Smooth muscle cell (in vitro differentiated cells): ENCODE measurements at regions not wholly inside any gene's neighbourhood (a gene's known extent, or its start where the extent isn't known, plus 50 kb on each side); places are given as distances from the start of the nearest gene placed in this dataset.

Source experiments
- DNase-seq: peaks from one replicate; lab custom pipeline; 2025; ENCODE audit not compliant: unreplicated experiment; lab: John Stamatoyannopoulos, UW
- H2AFZ ChIP-seq: fragments of 200-600 bp; sonication (generic); 2 replicates; pipeline ENCODE4 v1.6.0; 2016; ENCODE audit warnings: antibody characterized with exemption, low read depth, mild to moderate bottlenecking
- H3F3A ChIP-seq: fragments of 200-600 bp; sonication (generic); 2 replicates; pipeline ENCODE4 v1.6.0; 2017; ENCODE audit warnings: antibody characterized with exemption, low read depth
- H3K27ac ChIP-seq: fragments of 200-600 bp; sonication (generic); 2 replicates; pipeline ENCODE4 v1.5.1; 2016; ENCODE audit warnings: low read depth, mild to moderate bottlenecking
- H3K27me3 ChIP-seq: fragments of 200-600 bp; sonication (generic); 2 replicates; pipeline ENCODE4 v1.6.1; 2016; ENCODE audit warnings: low read depth, mild to moderate bottlenecking
- H3K36me3 ChIP-seq: fragments of 200-600 bp; sonication (generic); 2 replicates; pipeline ENCODE4 v1.5.1; 2016; ENCODE audit warnings: low read depth
- H3K4me1 ChIP-seq: fragments of 200-600 bp; sonication (generic); 2 replicates; pipeline ENCODE4 v1.5.1; 2016; ENCODE audit warnings: low read depth
- H3K4me2 ChIP-seq: fragments of 200-600 bp; sonication (generic); 2 replicates; pipeline ENCODE4 v1.6.0; 2016; ENCODE audit warnings: mild to moderate bottlenecking
- H3K4me3 ChIP-seq: fragments of 200-600 bp; sonication (generic); 2 replicates; pipeline ENCODE4 v1.5.1; 2016; ENCODE audit warnings: mild to moderate bottlenecking
- H3K79me2 ChIP-seq: fragments of 200-600 bp; sonication (generic); 2 replicates; pipeline ENCODE4 v1.6.0; 2016; ENCODE audit warnings: low read depth, mild to moderate bottlenecking
- H3K9ac ChIP-seq: fragments of 200-600 bp; sonication (generic); 2 replicates; pipeline ENCODE4 v1.6.0; 2016; ENCODE audit warnings: low read depth
- H3K9me3 ChIP-seq: fragments of 200-600 bp; sonication (generic); replicated peaks from 2 replicates; pipeline ENCODE4 v1.5.1; 2016; ENCODE audit warnings: low read depth
- H4K20me1 ChIP-seq: fragments of 200-600 bp; sonication (generic); 2 replicates; pipeline ENCODE4 v1.6.0; 2016; ENCODE audit warnings: low read depth
- CTCF ChIP-seq: fragments of 200-600 bp; sonication (generic); IDR thresholded peaks from 2 replicates; pipeline ENCODE4 v1.5.1; 2017; ENCODE audit warnings: borderline replicate concordance, mild to moderate bottlenecking, antibody characterized with exemption; ENCODE audit not compliant: insufficient read depth, poor library complexity, severe bottlenecking
- WGBS: methylation state at CpG from one replicate; pipeline ENCODE4 v1.1.7; 2016; ENCODE audit warnings: low lambda C conversion rate; 5-methylcytosine and 5-hydroxymethylcytosine counted together

- no peak overlapping the region for H3K27ac ChIP-seq
- no peaks in the 10 kb centered on the region for H3K79me2 ChIP-seq
- H3K36me3 ChIP-seq: no peaks in the 10 kb centered on the region
- no peaks in the 10 kb centered on the region for H3K9me3 ChIP-seq
- TF ChIP-seq CTCF: no peak
- no peak for DNase-seq
- no peaks in the 10 kb centered on the region for H3K4me1 ChIP-seq
- H4K20me1 ChIP-seq: no peaks in the 10 kb centered on the region
- no peak overlapping the region for H3K9ac ChIP-seq
- WGBS: 76% methylated on average over 5 of the region's 5 CpGs
- H3K4me2 ChIP-seq: no peak overlapping the region
- no peak overlapping the region for H3K4me3 ChIP-seq
- H3K27me3 ChIP-seq: no peaks in the 10 kb centered on the region
- H3F3A ChIP-seq: no peaks in the 10 kb centered on the region
- H2AFZ ChIP-seq: no peak overlapping the region
Measured at GRCh38 chr7:83289419-83289993, 126.8 kb upstream of the PCLO start.

DNA sequence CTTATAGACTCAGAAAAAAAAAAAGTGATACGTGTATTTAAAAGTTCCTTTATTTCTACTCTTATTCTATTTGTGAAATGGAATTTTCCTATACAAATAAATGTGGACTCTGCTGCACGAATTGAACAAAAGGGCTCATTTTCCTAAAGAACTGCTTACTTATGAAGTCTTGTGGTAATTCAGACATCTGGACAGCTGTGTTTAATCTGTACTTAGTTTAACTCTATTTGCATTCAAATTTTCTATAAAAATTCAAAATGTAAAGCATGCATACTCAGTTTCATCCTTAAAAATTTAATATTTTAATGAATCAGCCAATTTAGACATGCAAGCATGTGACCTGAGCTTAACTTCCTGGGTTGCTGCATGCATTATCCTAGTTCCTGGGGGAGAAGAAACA lies 118.0 kb upstream of the PCLO start:
- Histone ChIP-seq H3K27me3 (no peaks in the 10 kb centered on the region), H3K79me2 (no peaks in the 10 kb centered on the region), H3F3A (no peaks in the 10 kb centered on the region), H4K20me1 (no peaks in the 10 kb centered on the region), H3K4me1 (no peaks in the 10 kb centered on the region), H3K4me2 (no peak overlapping the region), H2AFZ (no peak overlapping the region), H3K9ac (no peak overlapping the region), H3K27ac (no peak overlapping the region), H3K9me3 (no peaks in the 10 kb centered on the region), H3K36me3 (no peaks in the 10 kb centered on the region), H3K4me3 (no peak overlapping the region)
- WGBS: 77% methylated on average over 2 of the region's 2 CpGs
- no peak for TF ChIP-seq CTCF
- DNase-seq: no peak

- Histone ChIP-seq H3K27me3 (peaks cover 4% of the 10 kb centered on the region), H3K9ac (no peak overlapping the region), H3K36me3 (no peaks in the 10 kb centered on the region), H2AFZ (no peak overlapping the region), H4K20me1 (no peaks in the 10 kb centered on the region), H3K4me3 (no peak overlapping the region), H3F3A (no peaks in the 10 kb centered on the region), H3K4me2 (no peak overlapping the region), H3K9me3 (no peaks in the 10 kb centered on the region), H3K79me2 (no peaks in the 10 kb centered on the region), H3K27ac (no peak overlapping the region), H3K4me1 (no peaks in the 10 kb centered on the region)
- no peak for DNase-seq
- TF ChIP-seq CTCF: no peak
- WGBS: 100% methylated on average over 1 of the region's 1 CpG
Measured at GRCh38 chr7:83276250-83276649, 113.6 kb upstream of the PCLO start.

DNA sequence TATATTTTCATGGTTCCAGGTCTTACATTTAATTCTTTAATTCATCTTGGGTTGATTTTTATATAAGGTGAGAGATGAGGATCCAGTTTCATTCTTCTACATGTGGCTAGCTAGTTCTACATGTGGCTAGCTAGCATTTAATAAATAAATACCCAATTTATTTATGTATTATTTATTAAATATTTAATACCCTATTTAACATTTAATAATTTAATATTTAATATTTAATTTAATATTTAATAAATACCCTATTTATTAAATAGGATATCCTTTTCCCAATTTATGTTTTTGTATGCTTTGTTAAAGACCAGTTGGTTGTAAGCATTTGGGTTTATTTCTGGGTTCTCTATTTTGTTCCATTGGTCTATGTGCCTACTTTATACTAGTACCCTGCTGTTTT lies 111.0 kb upstream of the PCLO start:
- no peak overlapping the region for H3K27ac ChIP-seq
- no peaks in the 10 kb centered on the region for H3F3A ChIP-seq
- no peaks in the 10 kb centered on the region for H3K79me2 ChIP-seq
- no peaks in the 10 kb centered on the region for H3K4me1 ChIP-seq
- H3K4me3 ChIP-seq: no peak overlapping the region
- H4K20me1 ChIP-seq: no peaks in the 10 kb centered on the region
- H3K36me3 ChIP-seq: no peaks in the 10 kb centered on the region
- DNase-seq: no peak
- H2AFZ ChIP-seq: no peak overlapping the region
- H3K4me2 ChIP-seq: no peak overlapping the region
- no peaks in the 10 kb centered on the region for H3K9me3 ChIP-seq
- peaks cover 4% of the 10 kb centered on the region for H3K27me3 ChIP-seq
- H3K9ac ChIP-seq: no peak overlapping the region
- TF ChIP-seq CTCF: no peak
